TTC549 (cell line): ENCODE measurements at regions not wholly inside any gene's neighbourhood (a gene's known extent, or its start where the extent isn't known, plus 50 kb on each side); places are given as distances from the start of the nearest gene placed in this dataset.

ENCODE experiments used
- FAIRE-seq: peaks from 2 replicates; lab custom pipeline; 2012; peaks lifted over from hg19 to GRCh38; lab: Jason Lieb, UNC

DNA sequence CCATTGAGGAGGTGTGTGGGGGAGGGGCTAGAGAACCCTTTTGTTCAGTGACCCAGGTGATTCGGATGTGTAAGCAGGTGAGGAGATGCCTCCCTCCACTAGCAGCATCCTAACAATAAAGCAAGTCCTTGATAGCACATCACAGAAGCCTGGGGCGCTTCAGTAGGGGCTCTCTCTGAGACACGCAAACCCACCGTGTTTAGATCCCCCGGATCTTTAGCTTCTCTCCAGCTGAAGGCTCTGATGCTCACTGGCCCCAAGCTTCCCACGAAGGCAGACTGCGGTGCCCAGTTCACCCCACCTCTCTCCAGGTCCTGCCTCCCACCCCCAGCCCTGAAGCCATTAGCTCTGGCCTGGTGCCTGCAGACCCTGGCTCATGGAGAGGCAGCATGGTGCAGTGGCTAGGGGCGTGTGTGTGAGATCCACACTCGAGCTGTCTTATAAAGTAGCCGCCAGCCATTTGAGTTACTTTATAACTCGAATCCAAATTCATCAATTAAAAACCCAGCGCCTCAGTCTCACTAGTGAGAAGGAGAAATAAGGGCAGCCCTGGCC, 204.7 kb upstream of the TNRC6C start:
- FAIRE-seq, result no peak

GRCh38 chr17:77754956-77755355, 203.5 kb upstream of the TNRC6C start:
- no peak for FAIRE-seq

DNA sequence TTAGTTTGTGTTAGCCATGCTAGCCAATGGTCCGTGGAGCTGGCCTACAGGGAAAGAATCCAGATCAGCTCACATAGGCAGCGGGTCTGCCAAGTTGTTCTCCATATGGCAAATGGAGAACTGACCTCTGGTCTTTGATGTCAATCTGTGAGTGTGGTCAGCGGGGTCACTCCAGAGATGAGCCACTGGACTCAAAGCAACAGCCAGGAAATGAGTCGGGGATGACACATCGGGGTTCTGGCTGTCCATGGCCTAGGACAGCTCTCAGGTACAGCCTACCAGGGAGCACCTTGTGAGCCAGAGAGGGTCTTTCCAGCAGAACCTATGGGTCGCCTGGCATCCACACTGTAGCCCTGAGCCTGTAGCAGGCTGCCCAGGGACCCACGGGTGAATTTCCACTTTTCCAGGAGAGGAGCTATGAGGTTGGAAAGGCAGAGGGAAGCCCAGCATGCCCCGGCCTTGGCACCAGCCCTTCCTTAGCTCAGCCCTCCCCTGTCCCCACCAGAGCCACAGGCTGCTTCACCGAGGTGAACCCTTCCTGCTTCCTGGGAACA, 203.0 kb upstream of the TNRC6C start:
- FAIRE-seq, result no peak

- no peak for FAIRE-seq
These were observed 202.5 kb upstream of the TNRC6C start for GRCh38 chr17:77756028-77756427.

GRCh38 chr17:77756846-77757560, 201.5 kb upstream of the TNRC6C start:
- no peak for FAIRE-seq

GRCh38 chr17:77757561-77757898, 201.0 kb upstream of the TNRC6C start:
- no peak for FAIRE-seq

DNA sequence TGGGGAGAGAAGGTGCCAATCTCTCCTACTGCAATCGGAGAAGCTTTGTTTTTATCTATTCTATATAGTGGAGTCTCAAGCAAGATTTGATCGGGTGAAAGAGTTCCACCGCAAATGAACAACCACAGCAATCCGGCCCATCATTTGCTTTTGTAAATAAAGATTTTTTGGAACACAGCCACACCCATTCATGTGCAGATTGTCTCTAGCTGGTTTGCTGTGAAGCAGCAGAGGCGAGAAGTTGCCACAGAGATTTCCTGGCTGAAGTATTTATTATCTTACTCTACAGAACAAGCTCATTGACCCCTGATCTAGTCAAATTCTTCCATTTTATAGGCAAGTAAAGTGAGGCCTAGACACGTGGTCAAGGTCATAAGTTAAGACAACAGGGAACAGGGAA, 195.5 kb upstream of the TNRC6C start:
- FAIRE-seq, result no peak

DNA sequence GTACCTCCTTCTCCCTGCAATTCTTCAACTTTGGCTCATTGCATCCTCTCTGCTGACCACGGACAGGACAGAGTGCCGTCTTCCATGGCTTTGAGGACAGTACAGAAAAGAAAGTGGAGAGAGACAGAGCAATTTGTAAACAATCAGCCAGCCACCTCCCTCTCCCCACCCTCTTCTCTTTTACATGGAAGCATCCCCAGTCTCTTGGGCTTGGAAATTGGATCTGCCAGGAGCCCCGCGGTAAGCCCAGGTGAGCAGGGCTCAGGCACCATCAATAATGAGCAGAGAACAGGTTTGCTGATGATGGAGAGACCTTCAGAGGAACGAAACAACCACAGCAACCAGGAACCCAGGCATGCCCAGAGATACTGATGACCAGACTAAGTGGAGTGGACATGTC, 194.9 kb upstream of the TNRC6C start:
- no peak for FAIRE-seq

DNA sequence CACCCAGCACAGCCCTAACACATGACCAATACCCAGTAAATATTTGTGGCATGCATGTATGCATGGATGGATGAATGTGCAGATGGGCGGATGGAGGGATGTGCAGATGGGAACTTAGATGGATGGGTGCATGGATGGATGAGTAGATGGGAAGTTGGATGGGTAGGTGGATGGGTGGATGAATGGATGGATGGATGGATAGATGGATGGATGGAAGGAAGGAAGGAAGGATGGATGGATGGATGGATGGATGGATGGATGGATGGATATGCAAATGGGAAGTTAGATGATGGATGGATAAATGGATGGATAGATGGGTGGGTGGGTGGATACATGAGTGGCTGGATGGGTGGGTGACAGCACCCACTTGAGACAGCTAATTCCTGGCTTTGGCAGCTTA, 193.2 kb upstream of the TNRC6C start:
- no peak for FAIRE-seq

GRCh38 chr17:77767148-77767547, 191.4 kb upstream of the TNRC6C start:
- FAIRE-seq, result no peak

DNA sequence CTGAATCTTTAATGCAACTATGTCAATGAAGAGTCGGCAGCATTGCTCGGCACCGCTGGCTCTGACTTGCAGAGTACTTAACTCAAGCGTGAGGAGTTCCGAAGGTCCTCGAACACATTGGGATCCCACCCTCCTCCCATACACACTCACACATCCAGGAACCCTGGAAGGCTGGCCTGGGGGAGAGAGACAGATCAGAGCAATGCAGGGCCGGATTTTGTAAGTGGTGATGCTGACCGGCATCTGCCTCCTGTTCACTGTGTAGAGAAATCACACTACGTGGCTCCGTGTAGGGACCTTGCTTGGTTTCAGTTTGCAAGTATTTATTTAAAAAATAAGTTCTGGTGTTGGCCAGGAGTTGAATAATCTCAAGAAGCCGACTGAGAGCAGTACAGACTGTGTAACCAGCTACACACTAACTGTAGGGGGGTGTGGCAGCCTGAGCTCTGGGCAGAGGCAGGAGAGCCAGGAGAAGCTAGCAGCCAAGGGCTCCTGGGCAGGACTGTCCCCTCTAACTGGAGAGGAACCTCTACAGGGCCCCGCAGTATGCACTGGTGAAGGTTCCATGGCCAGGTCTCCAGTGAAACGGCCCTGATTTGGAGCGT, 190.2 kb upstream of the TNRC6C start:
- no peak for FAIRE-seq

GRCh38 chr17:77769215-77769614, 189.3 kb upstream of the TNRC6C start:
- no peak for FAIRE-seq

- no peak for FAIRE-seq
These were observed 188.7 kb upstream of the TNRC6C start for GRCh38 chr17:77769762-77770161.

DNA sequence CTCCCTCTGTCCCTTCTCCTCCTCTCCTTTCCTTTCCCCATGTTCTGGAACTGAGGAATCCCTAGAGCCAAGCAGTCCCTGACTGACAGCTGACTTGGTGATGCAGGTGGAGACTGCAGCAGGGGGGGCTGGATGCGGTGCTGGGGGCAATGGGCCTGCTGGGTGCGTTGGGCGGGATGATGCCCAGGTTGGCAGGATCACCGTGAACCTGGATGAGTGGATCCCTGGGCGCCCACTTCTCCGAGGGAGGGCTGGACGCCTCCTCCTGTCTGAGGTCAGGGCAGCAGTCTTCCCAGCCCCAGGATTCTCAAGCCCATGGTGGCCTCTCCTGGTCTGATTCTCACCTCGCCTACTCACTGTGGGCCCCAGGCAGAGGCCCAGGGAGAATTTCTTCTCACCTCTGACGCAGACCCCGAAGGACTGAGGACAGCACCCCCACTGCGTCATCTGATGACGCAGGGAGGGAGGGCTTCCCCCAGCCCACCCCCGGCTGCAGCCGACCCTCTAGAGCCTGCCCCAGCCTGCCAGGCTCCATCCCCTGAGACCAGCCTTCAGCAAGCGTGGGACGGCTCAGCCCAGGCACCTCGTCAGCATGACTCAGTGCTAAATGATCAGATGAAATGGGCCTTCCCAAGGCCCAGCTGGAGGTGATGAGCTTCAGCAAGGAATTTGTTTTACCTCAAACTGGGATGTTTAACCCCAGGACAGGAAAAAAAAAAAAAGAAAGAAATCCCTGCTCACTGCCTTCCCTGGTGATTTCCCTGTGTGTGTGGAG, 188.0 kb upstream of the TNRC6C start:
- no peak for FAIRE-seq

DNA sequence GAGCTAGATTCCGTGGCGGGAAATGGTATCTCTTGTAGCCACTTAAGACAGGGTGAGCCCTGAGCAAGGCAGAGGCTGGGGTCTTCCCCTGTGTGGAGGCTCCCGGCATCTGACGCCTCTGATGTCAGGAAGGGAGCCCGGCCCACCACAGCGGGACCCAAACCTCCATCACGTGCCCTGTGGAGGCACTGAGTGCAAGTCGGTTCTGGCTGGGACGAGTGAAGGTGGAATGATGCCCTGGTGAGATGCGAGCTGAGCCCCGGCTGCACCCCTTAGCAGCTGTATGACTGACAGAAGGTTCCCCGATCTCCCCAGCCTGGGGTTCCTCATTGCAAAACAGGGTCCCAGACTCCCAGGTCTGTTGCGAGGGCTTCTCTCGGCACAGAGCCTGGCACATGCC, 187.4 kb upstream of the TNRC6C start:
- FAIRE-seq, result no peak

DNA sequence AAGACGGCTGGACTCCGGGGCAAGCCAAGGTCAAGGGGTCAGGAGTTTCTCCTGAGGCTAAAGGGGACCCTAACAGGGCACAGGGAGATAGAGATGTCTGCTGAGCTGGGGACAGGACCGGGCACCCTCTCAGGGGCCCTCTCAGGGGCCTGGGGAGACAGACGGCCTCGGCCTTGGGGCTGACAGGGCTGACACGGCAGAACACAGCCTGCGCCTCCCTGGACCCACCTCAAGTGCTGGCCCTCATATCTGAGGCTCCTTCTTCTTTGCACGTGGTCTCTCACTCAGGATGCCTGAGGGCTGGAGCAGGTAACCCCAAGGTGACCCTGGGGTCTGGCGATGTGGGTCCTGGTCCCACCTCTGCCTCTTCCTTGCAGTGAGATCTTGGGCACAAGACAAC, 186.9 kb upstream of the TNRC6C start:
- FAIRE-seq, result no peak

- FAIRE-seq, result no peak
These were observed 186.5 kb upstream of the TNRC6C start for GRCh38 chr17:77771998-77772397.

DNA sequence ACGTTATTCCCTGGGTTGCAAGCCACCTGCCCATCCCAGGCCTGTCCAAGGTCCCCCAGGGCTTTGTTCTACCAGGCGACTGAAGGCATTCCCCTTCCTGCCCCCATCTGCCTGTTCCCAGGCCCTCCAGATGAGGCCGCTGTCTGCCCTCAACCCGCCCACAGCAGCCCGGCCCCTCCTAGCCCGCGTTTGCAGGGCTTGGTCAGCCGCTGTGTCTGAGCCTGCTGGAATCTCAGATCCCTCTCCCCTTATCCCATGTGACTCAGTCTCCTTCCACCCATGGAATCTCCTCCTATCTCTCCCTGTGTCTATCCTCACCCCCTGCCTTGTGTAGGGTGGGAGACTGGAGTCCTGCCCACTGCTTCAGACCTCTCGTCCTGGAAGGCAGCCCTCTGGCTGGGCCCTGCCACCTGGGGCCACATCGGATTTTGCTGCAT, 186.0 kb upstream of the TNRC6C start:
- FAIRE-seq, result no peak

- FAIRE-seq, result no peak
These were observed 185.6 kb upstream of the TNRC6C start for GRCh38 chr17:77772899-77773358.

- FAIRE-seq, result no peak
These were observed 184.3 kb upstream of the TNRC6C start for GRCh38 chr17:77774182-77774581.

GRCh38 chr17:77778636-77779489, 179.6 kb upstream of the TNRC6C start:
- no peak for FAIRE-seq
